Body of pancreas (tissue), 4 donors: ENCODE measurements at regions not wholly inside any gene's neighbourhood (a gene's known extent, or its start where the extent isn't known, plus 50 kb on each side); places are given as distances from the start of the nearest gene placed in this dataset.

Source experiments
- ATAC-seq: fragments of 150-250 bp; one replicate; pipeline ENCODE4 v1.9.1; 2016
- DNase-seq, 4 donors: peaks; one replicate each; pipeline ENCODE4 v3.0.0-alpha.2; 2019
- H3K27ac ChIP-seq, 4 donors: fragments of 200-600 bp; sonication (generic); 1 replicate in 3 of 4; 2 replicates in 1 of 4; pipeline versions ENCODE4 v1.5.1 to v1.6.1; 2016 to 2019; ENCODE audit warnings: mild to moderate bottlenecking in 1 of 4, mixed read lengths in 1 of 4, moderate library complexity in 1 of 4
- H3K27me3 ChIP-seq, 2 donors: fragments of 200-600 bp; sonication (generic); one replicate each; pipeline ENCODE4 v1.6.0; 2016; ENCODE audit warnings: mild to moderate bottlenecking in 1 of 2
- H3K36me3 ChIP-seq, 2 donors: fragments of 200-600 bp; sonication (generic); replicated peaks in 1 of 2; 2 replicates each; pipeline ENCODE4 v1.5.1; 2016; ENCODE audit warnings: low read depth in 2 of 2; ENCODE audit not compliant: insufficient read depth in 1 of 2
- H3K4me1 ChIP-seq: fragments of 200-600 bp; sonication (generic); one replicate; pipeline ENCODE4 v1.6.0; 2016
- H3K4me3 ChIP-seq, 2 donors: fragments of 200-600 bp; sonication (generic); 1 replicate in 1 of 2; 2 replicates in 1 of 2; pipeline ENCODE4 v1.5.1; 2016 to 2019
- H3K9me3 ChIP-seq, 3 donors: fragments of 200-600 bp; sonication (generic); 1 replicate in 2 of 3; 2 replicates in 1 of 3; pipeline ENCODE4 v1.5.1; 2016
- CTCF ChIP-seq, 7 experiments: fragments of 450-650 bp in 4 of 7; fragments of 200-600 bp in 3 of 7; sonication (generic) in 3 of 7; IDR thresholded peaks; one replicate each; pipeline ENCODE4 v1.5.1; 2016 to 2019; ENCODE audit warnings: antibody characterized with exemption in 7 of 7
- POLR2A ChIP-seq, 3 donors: fragments of 450-650 bp; IDR thresholded peaks; one replicate each; pipeline ENCODE4 v1.6.1; 2016; ENCODE audit warnings: antibody characterized with exemption in 3 of 3, mild to moderate bottlenecking in 2 of 3
- WGBS, 2 donors: methylation state at CpG; one replicate each; pipeline ENCODE4 v1.1.5; 2017; 5-methylcytosine and 5-hydroxymethylcytosine counted together
- intact Hi-C: fragments of 100-400 bp; cut with DNase I; formaldehyde crosslinking; loops from one replicate; pipeline ENCODE4 v1.15.1; 2023

DNA sequence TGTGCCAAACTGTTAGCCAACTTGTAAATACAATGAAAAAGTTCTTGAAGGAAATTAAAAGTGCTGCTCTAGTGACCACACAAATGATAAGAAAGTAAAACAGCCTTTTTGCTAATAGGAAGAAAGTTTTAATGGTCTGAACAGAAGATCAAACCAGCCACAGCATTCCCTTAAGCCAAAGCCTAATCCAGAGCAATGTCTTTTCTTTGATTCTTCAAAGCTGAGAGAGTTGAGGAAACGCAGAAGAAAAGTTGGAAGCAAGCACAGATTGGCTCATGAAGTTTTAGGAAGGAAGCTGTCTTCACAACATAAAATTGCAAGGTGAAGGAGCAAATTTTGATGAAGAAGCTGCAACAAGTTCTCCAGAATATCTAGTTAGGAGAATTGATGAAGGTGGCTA lies 213.8 kb downstream of the ATXN7L3B start:
- no peak for ATAC-seq
- H3K4me3 ChIP-seq = no peak overlapping the region
- intact Hi-C loops = no loop called here
- no peaks in the 10 kb centered on the region for H3K36me3 ChIP-seq
- no peaks in the 10 kb centered on the region for H3K27me3 ChIP-seq
- no peak for DNase-seq
- no peak for TF ChIP-seq POLR2A (IDR thresholded peaks at IDR 0.05)
- TF ChIP-seq CTCF (IDR thresholded peaks at IDR 0.05) = no peak
- H3K9me3 ChIP-seq = no peaks in the 10 kb centered on the region
- H3K4me1 ChIP-seq = no peaks in the 10 kb centered on the region
- no peak overlapping the region for H3K27ac ChIP-seq
- 48 to 55% methylated on average over 1 of the region's 1 CpG for WGBS, 2 donors

- no peak for ATAC-seq
- no peaks in the 10 kb centered on the region for H3K27me3 ChIP-seq
- no peaks in the 10 kb centered on the region for H3K36me3 ChIP-seq
- intact Hi-C loops = no loop called here
- H3K9me3 ChIP-seq = no peaks in the 10 kb centered on the region
- WGBS, 2 donors = 75 to 79% methylated on average over 3 of the region's 3 CpGs
- no peak for TF ChIP-seq CTCF (IDR thresholded peaks at IDR 0.05)
- TF ChIP-seq POLR2A (IDR thresholded peaks at IDR 0.05) = no peak
- H3K4me3 ChIP-seq = no peak overlapping the region
- DNase-seq = no peak
- H3K27ac ChIP-seq = no peak overlapping the region
- no peaks in the 10 kb centered on the region for H3K4me1 ChIP-seq
Observed at GRCh38 chr12:74752215-74752614, 214.6 kb downstream of the ATXN7L3B start.

- no peak for DNase-seq
- Histone ChIP-seq H3K4me3 (no peak overlapping the region), H3K27me3 (no peaks in the 10 kb centered on the region), H3K36me3 (no peaks in the 10 kb centered on the region), H3K27ac (no peak overlapping the region), H3K4me1 (no peaks in the 10 kb centered on the region), H3K9me3 (no peaks in the 10 kb centered on the region)
- no peak for TF ChIP-seq CTCF (IDR thresholded peaks at IDR 0.05)
- no peak for TF ChIP-seq POLR2A (IDR thresholded peaks at IDR 0.05)
- intact Hi-C loops = no loop called here
- no peak for ATAC-seq
Observed at GRCh38 chr12:74770552-74770951, 232.9 kb downstream of the ATXN7L3B start.

DNA sequence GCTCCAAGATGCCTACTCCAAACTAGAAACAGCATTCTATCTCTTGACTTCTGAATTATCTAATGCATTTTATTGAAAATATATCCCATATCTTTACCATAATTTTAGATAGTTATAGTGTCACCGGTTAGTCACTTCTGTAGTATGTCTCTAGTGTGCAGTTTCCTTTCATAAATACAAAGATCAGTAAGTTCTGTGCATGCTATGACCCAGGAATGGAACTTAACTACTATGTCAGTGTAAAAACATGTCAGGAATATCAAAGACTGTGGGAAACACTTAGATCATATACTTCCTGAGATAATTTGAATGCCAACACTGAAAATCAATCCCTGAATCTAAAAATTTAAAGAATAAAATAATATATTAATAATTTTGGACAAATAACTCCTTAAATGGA lies 237.6 kb downstream of the ATXN7L3B start:
- Histone ChIP-seq H3K36me3 (no peaks in the 10 kb centered on the region), H3K4me3 (no peak overlapping the region), H3K27ac (no peak overlapping the region), H3K27me3 (no peaks in the 10 kb centered on the region), H3K4me1 (no peaks in the 10 kb centered on the region), H3K9me3 (no peaks in the 10 kb centered on the region)
- DNase-seq (no peak), ATAC-seq (no peak)
- TF ChIP-seq CTCF (IDR thresholded peaks at IDR 0.05) (no peak), POLR2A (IDR thresholded peaks at IDR 0.05) (no peak)
- 63 to 88% methylated on average over 1 of the region's 1 CpG for WGBS, 2 donors
- intact Hi-C loops = no loop called here

GRCh38 chr12:74776378-74776777 lies 238.7 kb downstream of the ATXN7L3B start:
- H3K9me3 ChIP-seq = no peaks in the 10 kb centered on the region
- intact Hi-C loops = no loop called here
- no peaks in the 10 kb centered on the region for H3K27me3 ChIP-seq
- no peaks in the 10 kb centered on the region for H3K4me1 ChIP-seq
- DNase-seq (no peak), ATAC-seq (no peak)
- TF ChIP-seq POLR2A (IDR thresholded peaks at IDR 0.05) (no peak), CTCF (IDR thresholded peaks at IDR 0.05) (no peak)
- H3K4me3 ChIP-seq = no peak overlapping the region
- H3K36me3 ChIP-seq = no peaks in the 10 kb centered on the region
- no peak overlapping the region for H3K27ac ChIP-seq
- WGBS, 2 donors = 73 to 80% methylated on average over 7 of the region's 7 CpGs
